Panc1 (cell line): ENCODE measurements at regions not wholly inside any gene's neighbourhood (a gene's known extent, or its start where the extent isn't known, plus 50 kb on each side); places are given as distances from the start of the nearest gene placed in this dataset.

Experiments
- ATAC-seq: fragments of 200-7000 bp; cut with Tn5 transposase; 2 replicates; pipeline ENCODE4 v1.9.1; 2020; ENCODE audit warnings: mild to moderate bottlenecking, moderate library complexity
- BruUV-seq: library from RNA; stranded (reverse); fragments of 400-500 nt; replicated peaks from 2 replicates; lab custom pipeline; 2021; lab: Mats Ljungman, UMichigan
- CTCF ChIA-PET: fragments of 300-600 bp; sonication (Branson Sonifier 250); formaldehyde crosslinking; loops from one replicate; lab custom pipeline; 2022; ENCODE audit warnings: antibody characterized with exemption; lab: Charles Lee
- POLR2A ChIA-PET: fragments of 300-600 bp; sonication (Branson Sonifier 250); formaldehyde crosslinking; loops from one replicate; lab custom pipeline; 2022; ENCODE audit warnings: antibody characterized with exemption; lab: Charles Lee
- DNase-seq: peaks from one replicate; pipeline ENCODE4 v3.0.0-alpha.2; 2010; ENCODE audit warnings: low read depth, low spot score
- H3K27ac ChIP-seq: 2 replicates; pipeline ENCODE4 v1.5.1; 2011; ENCODE audit warnings: mild to moderate bottlenecking, low read length, inconsistent platforms
- H3K27me3 ChIP-seq: fragments of 200-500 bp; sonication (Bioruptor generic); 2 replicates; pipeline ENCODE4 v1.6.0; 2014; ENCODE audit warnings: low read length, inconsistent platforms; ENCODE audit not compliant: control insufficient read depth, insufficient read depth
- H3K36me3 ChIP-seq: fragments of 200-500 bp; sonication (Bioruptor generic); 2 replicates; pipeline ENCODE4 v1.5.1; 2014; ENCODE audit warnings: inconsistent platforms, mild to moderate bottlenecking, low read length, moderate library complexity; ENCODE audit not compliant: control insufficient read depth, insufficient read depth
- H3K4me1 ChIP-seq: 2 replicates; pipeline ENCODE4 v1.5.1; 2011; ENCODE audit warnings: inconsistent platforms, mild to moderate bottlenecking, low read length, moderate library complexity; ENCODE audit not compliant: control insufficient read depth, insufficient read depth
- H3K4me3 ChIP-seq, 2 experiments: 2 replicates each; pipeline ENCODE4 v1.5.1; 2011 to 2012; ENCODE audit warnings: low read depth in 2 of 2, low read length in 2 of 2, mild to moderate bottlenecking in 2 of 2, inconsistent platforms in 1 of 2, moderate library complexity in 1 of 2
- H3K9me3 ChIP-seq: fragments of 200-500 bp; sonication (Bioruptor generic); 2 replicates; pipeline ENCODE4 v1.5.1; 2014; ENCODE audit warnings: low read depth, mild to moderate bottlenecking, inconsistent platforms, low read length, moderate library complexity; ENCODE audit not compliant: control insufficient read depth, insufficient read depth
- CTCF ChIP-seq: fragments of 450-650 bp; IDR thresholded peaks from 2 replicates; pipeline ENCODE4 v1.5.1; 2017; ENCODE audit warnings: mild to moderate bottlenecking
- POLR2AphosphoS5 ChIP-seq: IDR thresholded peaks from 2 replicates; pipeline ENCODE4 v1.6.1; 2012; ENCODE audit warnings: mild to moderate bottlenecking, low read depth, low read length, moderate library complexity
- REST ChIP-seq, 2 experiments: IDR thresholded peaks; 2 replicates each; pipeline ENCODE4 v1.6.1; 2011 to 2012; ENCODE audit warnings: low read depth in 2 of 2, control low read depth in 1 of 2, low read length in 1 of 2, mild to moderate bottlenecking in 1 of 2, moderate library complexity in 1 of 2; ENCODE audit not compliant: insufficient read depth in 1 of 2
- SIN3A ChIP-seq: IDR thresholded peaks from 2 replicates; pipeline ENCODE4 v1.6.1; 2012; ENCODE audit warnings: low read depth, mild to moderate bottlenecking, low read length, moderate library complexity, borderline replicate concordance; ENCODE audit not compliant: insufficient read depth
- TCF7L2 ChIP-seq: IDR thresholded peaks from 2 replicates; pipeline ENCODE4 v1.6.1; 2011; ENCODE audit warnings: mild to moderate bottlenecking, low read depth, low read length, inconsistent platforms
- in situ Hi-C: cut with HindIII; loops from 2 replicates; pipeline ENCODE4 v1.10.0; 2016; ENCODE audit warnings: low sequenced_read_pairs, low pct_unique_long_range_greater_than_20kb
- intact Hi-C: fragments of 100-400 bp; cut with micrococcal nuclease; formaldehyde crosslinking; loops from one replicate; pipeline ENCODE4 v1.10.0; 2022; ENCODE audit not compliant: unreplicated experiment

GRCh38 chr18:65429601-65430000 lies 321.2 kb upstream of the CDH7 start:
- H3K36me3 ChIP-seq: no peaks in the 10 kb centered on the region
- H3K9me3 ChIP-seq: no peaks in the 10 kb centered on the region
- no peaks in the 10 kb centered on the region for H3K27me3 ChIP-seq
- TF ChIP-seq REST (IDR thresholded peaks at IDR 0.05; ENCODE audit: insufficient read depth in 1 of 2, low read depth in 2 of 2, low read length in 1 of 2) (no peak), SIN3A (no peak)
- no peak overlapping the region for H3K27ac ChIP-seq
- BruUV-seq: no TSS peak
- ATAC-seq: no peak
- H3K4me1 ChIP-seq: no peaks in the 10 kb centered on the region
- ChIA-PET POLR2A (no interaction called here), CTCF (no interaction called here)
- intact Hi-C loops: no loop called here
- no peak for DNase-seq
- in situ Hi-C loops: no loop called here
- no peak overlapping the region for H3K4me3 ChIP-seq

GRCh38 chr18:65425366-65425765 lies 325.4 kb upstream of the CDH7 start:
- POLR2A ChIA-PET: no interaction called here
- intact Hi-C loops (no loop called here), in situ Hi-C loops (no loop called here)
- DNase-seq: no peak
- BruUV-seq: no TSS peak
- H3K4me1 ChIP-seq: no peaks in the 10 kb centered on the region
- no peak for TF ChIP-seq TCF7L2
- TF ChIP-seq CTCF: no peak
- no peak for TF ChIP-seq POLR2AphosphoS5
- TF ChIP-seq REST (IDR thresholded peaks at IDR 0.05; ENCODE audit: insufficient read depth in 1 of 2, low read depth in 2 of 2, low read length in 1 of 2): no peak
- no peak for TF ChIP-seq SIN3A
- no peak overlapping the region for H3K4me3 ChIP-seq
- CTCF ChIA-PET: no interaction called here
- no peak for ATAC-seq
- H3K9me3 ChIP-seq: no peaks in the 10 kb centered on the region
- no peaks in the 10 kb centered on the region for H3K27me3 ChIP-seq
- H3K27ac ChIP-seq: no peak overlapping the region
- no peaks in the 10 kb centered on the region for H3K36me3 ChIP-seq
